Activated naive CD4-positive, alpha-beta T cell treated with anti-CD3 and anti-CD28 coated beads, Interleukin-2, amount 10 ng/mL, durations not matched to agents 7 days and 5 days (primary cell): ENCODE measurements at regions not wholly inside any gene's neighbourhood (a gene's known extent, or its start where the extent isn't known, plus 50 kb on each side); places are given as distances from the start of the nearest gene placed in this dataset.
A peak's percentile ranks its signal among the peaks of the same experiment; 100 is the strongest.

ENCODE experiments used
- CTCF ChIA-PET: fragments of 350-600 bp; sonication (Branson Sonifier 250); formaldehyde crosslinking; loops from one replicate; lab custom pipeline; 2021; ENCODE audit warnings: antibody characterized with exemption; lab: Charles Lee
- DNase-seq: peaks from one replicate; pipeline ENCODE4 v3.0.0-alpha.2; 2020
- H3K27ac Mint-ChIP-seq: one replicate; pipeline ENCODE4 v1.8.0; 2021; ENCODE audit warnings: mild to moderate bottlenecking, moderate library complexity, mixed read lengths
- H3K27me3 Mint-ChIP-seq: one replicate; pipeline ENCODE4 v1.8.0; 2021; ENCODE audit warnings: mild to moderate bottlenecking, mixed read lengths
- H3K36me3 Mint-ChIP-seq: one replicate; pipeline ENCODE4 v1.8.0; 2021; ENCODE audit warnings: mixed read lengths
- H3K4me1 Mint-ChIP-seq: one replicate; pipeline ENCODE4 v1.8.0; 2021; ENCODE audit warnings: mixed read lengths
- H3K4me3 Mint-ChIP-seq: one replicate; pipeline ENCODE4 v1.8.0; 2021; ENCODE audit warnings: mild to moderate bottlenecking, moderate library complexity, mixed read lengths
- H3K9me3 Mint-ChIP-seq: one replicate; pipeline ENCODE4 v1.8.0; 2021; ENCODE audit warnings: mixed read lengths

- Mint-ChIP-seq H3K27me3 (no peaks in the 10 kb centered on the region), H3K36me3 (no peaks in the 10 kb centered on the region), H3K27ac (no peak overlapping the region), H3K9me3 (no peaks in the 10 kb centered on the region), H3K4me1 (no peaks in the 10 kb centered on the region), H3K4me3 (no peak overlapping the region)
- DNase-seq, result no peak
- CTCF ChIA-PET, result interaction anchor here (0.8 kb wide), 1 partner anchor 134 kb away, joined by 3 read pairs; no protein-coding TSS in a partner anchor
These were observed 209.5 kb upstream of the S100G start for GRCh38 chrX:16440446-16440845.

GRCh38 chrX:16444353-16444752, 205.6 kb upstream of the S100G start:
- no peak for DNase-seq
- Mint-ChIP-seq H3K27ac (no peak overlapping the region), H3K4me1 (peaks cover 15% of the 10 kb centered on the region), H3K36me3 (no peaks in the 10 kb centered on the region), H3K9me3 (no peaks in the 10 kb centered on the region), H3K4me3 (no peak overlapping the region), H3K27me3 (no peaks in the 10 kb centered on the region)
- CTCF ChIA-PET, result interaction anchor here (1.0 to 1.3 kb wide), 2 partner anchors 8 to 226 kb away, joined by 3 to 10 read pairs; no protein-coding TSS in a partner anchor

- Mint-ChIP-seq H3K4me1 (peaks cover 16% of the 10 kb centered on the region), H3K36me3 (no peaks in the 10 kb centered on the region), H3K27me3 (no peaks in the 10 kb centered on the region), H3K9me3 (no peaks in the 10 kb centered on the region), H3K4me3 (no peak overlapping the region), H3K27ac (no peak overlapping the region)
- peak; percentile 47 for DNase-seq
- CTCF ChIA-PET, result interaction anchor here (0.6 to 1.3 kb wide), 4 partner anchors 9 to 837 kb away, joined by 3 to 10 read pairs (median 3); no protein-coding TSS in a partner anchor
These were observed 204.7 kb upstream of the S100G start for GRCh38 chrX:16445166-16445752.

GRCh38 chrX:16451334-16451733, 198.6 kb upstream of the S100G start:
- DNase-seq, result no peak
- Mint-ChIP-seq H3K27ac (no peak overlapping the region), H3K4me1 (peaks cover 19% of the 10 kb centered on the region)

GRCh38 chrX:16454926-16455325, 195.0 kb upstream of the S100G start:
- no peak overlapping the region for H3K27ac Mint-ChIP-seq
- H3K36me3 Mint-ChIP-seq, result no peaks in the 10 kb centered on the region
- CTCF ChIA-PET, result no interaction called here
- H3K27me3 Mint-ChIP-seq, result no peaks in the 10 kb centered on the region
- H3K4me1 Mint-ChIP-seq, result peaks cover 4% of the 10 kb centered on the region
- H3K4me3 Mint-ChIP-seq, result no peak overlapping the region
- DNase-seq, result no peak
- no peaks in the 10 kb centered on the region for H3K9me3 Mint-ChIP-seq

More at GRCh38 chrX:16451334-16451733, 198.6 kb upstream of the S100G start:
- Mint-ChIP-seq H3K36me3 (no peaks in the 10 kb centered on the region), H3K27me3 (no peaks in the 10 kb centered on the region), H3K4me3 (no peak overlapping the region), H3K9me3 (no peaks in the 10 kb centered on the region)
- CTCF ChIA-PET, result no interaction called here

- CTCF ChIA-PET, result no interaction called here
- DNase-seq, result no peak
- H3K4me3 Mint-ChIP-seq, result no peak overlapping the region
These were observed 192.7 kb upstream of the S100G start for GRCh38 chrX:16457239-16457638.

GRCh38 chrX:16458208-16458607, 191.8 kb upstream of the S100G start:
- Mint-ChIP-seq H3K4me1 (no peaks in the 10 kb centered on the region), H3K27me3 (no peaks in the 10 kb centered on the region), H3K27ac (no peak overlapping the region), H3K9me3 (no peaks in the 10 kb centered on the region), H3K36me3 (no peaks in the 10 kb centered on the region), H3K4me3 (no peak overlapping the region)
- DNase-seq, result no peak
- CTCF ChIA-PET, result no interaction called here

More at GRCh38 chrX:16457239-16457638, 192.7 kb upstream of the S100G start:
- H3K27me3 Mint-ChIP-seq, result no peaks in the 10 kb centered on the region
- H3K36me3 Mint-ChIP-seq, result no peaks in the 10 kb centered on the region
- no peaks in the 10 kb centered on the region for H3K4me1 Mint-ChIP-seq
- H3K9me3 Mint-ChIP-seq, result no peaks in the 10 kb centered on the region
- H3K27ac Mint-ChIP-seq, result no peak overlapping the region

GRCh38 chrX:16459008-16459407, 190.9 kb upstream of the S100G start:
- no peaks in the 10 kb centered on the region for H3K4me1 Mint-ChIP-seq
- H3K4me3 Mint-ChIP-seq, result no peak overlapping the region
- no peak overlapping the region for H3K27ac Mint-ChIP-seq
- CTCF ChIA-PET, result no interaction called here
- H3K36me3 Mint-ChIP-seq, result no peaks in the 10 kb centered on the region
- H3K9me3 Mint-ChIP-seq, result no peaks in the 10 kb centered on the region
- DNase-seq, result no peak
- peaks cover 4% of the 10 kb centered on the region for H3K27me3 Mint-ChIP-seq

- Mint-ChIP-seq H3K27ac (no peak overlapping the region), H3K4me3 (no peak overlapping the region), H3K4me1 (no peaks in the 10 kb centered on the region), H3K36me3 (no peaks in the 10 kb centered on the region), H3K27me3 (peaks cover 4% of the 10 kb centered on the region), H3K9me3 (no peaks in the 10 kb centered on the region)
- CTCF ChIA-PET, result no interaction called here
- no peak for DNase-seq
These were observed 188.0 kb upstream of the S100G start for GRCh38 chrX:16461968-16462367.

- CTCF ChIA-PET, result no interaction called here
- no peak for DNase-seq
- H3K9me3 Mint-ChIP-seq, result no peaks in the 10 kb centered on the region
- H3K4me1 Mint-ChIP-seq, result no peaks in the 10 kb centered on the region
- no peak overlapping the region for H3K4me3 Mint-ChIP-seq
- H3K27me3 Mint-ChIP-seq, result peaks cover 4% of the 10 kb centered on the region
- no peaks in the 10 kb centered on the region for H3K36me3 Mint-ChIP-seq
- no peak overlapping the region for H3K27ac Mint-ChIP-seq
These were observed 187.0 kb upstream of the S100G start for GRCh38 chrX:16462912-16463311.

GRCh38 chrX:16464369-16464768, 185.6 kb upstream of the S100G start:
- H3K27ac Mint-ChIP-seq, result no peak overlapping the region
- H3K4me3 Mint-ChIP-seq, result no peak overlapping the region
- peaks cover 8% of the 10 kb centered on the region for H3K27me3 Mint-ChIP-seq
- no peaks in the 10 kb centered on the region for H3K36me3 Mint-ChIP-seq
- DNase-seq, result no peak
- H3K9me3 Mint-ChIP-seq, result no peaks in the 10 kb centered on the region
- H3K4me1 Mint-ChIP-seq, result no peaks in the 10 kb centered on the region
- CTCF ChIA-PET, result no interaction called here

- Mint-ChIP-seq H3K9me3 (no peaks in the 10 kb centered on the region), H3K4me1 (no peaks in the 10 kb centered on the region), H3K36me3 (no peaks in the 10 kb centered on the region), H3K27me3 (peaks cover 8% of the 10 kb centered on the region), H3K27ac (no peak overlapping the region), H3K4me3 (no peak overlapping the region)
- no peak for DNase-seq
- CTCF ChIA-PET, result no interaction called here
These were observed 184.7 kb upstream of the S100G start for GRCh38 chrX:16465081-16465876.

- no peaks in the 10 kb centered on the region for H3K9me3 Mint-ChIP-seq
- CTCF ChIA-PET, result no interaction called here
These were observed 183.1 kb upstream of the S100G start for GRCh38 chrX:16466640-16467432.

GRCh38 chrX:16469870-16470269, 180.1 kb upstream of the S100G start:
- H3K36me3 Mint-ChIP-seq, result no peaks in the 10 kb centered on the region
- no peak overlapping the region for H3K27ac Mint-ChIP-seq
- H3K9me3 Mint-ChIP-seq, result no peaks in the 10 kb centered on the region
- H3K4me1 Mint-ChIP-seq, result peaks cover 17% of the 10 kb centered on the region
- CTCF ChIA-PET, result no interaction called here
- H3K27me3 Mint-ChIP-seq, result peaks cover 4% of the 10 kb centered on the region
- DNase-seq, result no peak
- no peak overlapping the region for H3K4me3 Mint-ChIP-seq

More at GRCh38 chrX:16466640-16467432, 183.1 kb upstream of the S100G start:
- Mint-ChIP-seq H3K27ac (no peak overlapping the region), H3K27me3 (peaks cover 8% of the 10 kb centered on the region), H3K36me3 (no peaks in the 10 kb centered on the region), H3K4me1 (peaks cover 6% of the 10 kb centered on the region), H3K4me3 (no peak overlapping the region)
- no peak for DNase-seq
